ENCODE measurements at regions not wholly inside any gene's neighbourhood (a gene's known extent, or its start where the extent isn't known, plus 50 kb on each side); places are given as distances from the start of the nearest gene placed in this dataset.
"Not testable (repeated sequence)": the region's sequence is repeated elsewhere in the genome, so short reads cannot be mapped to it uniquely, and the experiment has no call there.

GRCh38 chr1:221981461-221981860, 239.6 kb upstream of the DUSP10 start:
- no peak for DNase-seq

- DNase-seq = no peak
Measured at GRCh38 chr1:221979444-221980032, 237.6 kb upstream of the DUSP10 start.

- DNase-seq = not testable (repeated sequence)
Measured at GRCh38 chr1:221978631-221979334, 236.9 kb upstream of the DUSP10 start.

GRCh38 chr1:221973787-221974186, 231.9 kb upstream of the DUSP10 start:
- DNase-seq = not testable (repeated sequence)

- DNase-seq = no peak
Measured at GRCh38 chr1:221972276-221973235, 230.7 kb upstream of the DUSP10 start.

- DNase-seq = not testable (repeated sequence)
Measured at GRCh38 chr1:221971035-221971434, 229.1 kb upstream of the DUSP10 start.

- not testable (repeated sequence) for DNase-seq
Measured at GRCh38 chr1:221969298-221969858, 227.5 kb upstream of the DUSP10 start.

- DNase-seq = not testable (repeated sequence)
Measured at GRCh38 chr1:221967538-221967937, 225.6 kb upstream of the DUSP10 start.

GRCh38 chr1:221966888-221967287, 225.0 kb upstream of the DUSP10 start:
- not testable (repeated sequence) for DNase-seq

GRCh38 chr1:221965891-221966290, 224.0 kb upstream of the DUSP10 start:
- not testable (repeated sequence) for DNase-seq

GRCh38 chr1:221965252-221965651, 223.4 kb upstream of the DUSP10 start:
- no peak for DNase-seq

- DNase-seq = no peak
Measured at GRCh38 chr1:221963742-221964141, 221.9 kb upstream of the DUSP10 start.

GRCh38 chr1:221962385-221962784, 220.5 kb upstream of the DUSP10 start:
- DNase-seq = no peak

GRCh38 chr1:221961532-221962292, 219.8 kb upstream of the DUSP10 start:
- peak; percentile 1 for DNase-seq

- DNase-seq = not testable (repeated sequence)
Measured at GRCh38 chr1:221958161-221958562, 216.3 kb upstream of the DUSP10 start.

GRCh38 chr1:221957350-221957749, 215.5 kb upstream of the DUSP10 start:
- DNase-seq = not testable (repeated sequence)

- no peak for DNase-seq
Measured at GRCh38 chr1:221949996-221950395, 208.1 kb upstream of the DUSP10 start.

- no peak for DNase-seq
Measured at GRCh38 chr1:221948459-221948858, 206.6 kb upstream of the DUSP10 start.

GRCh38 chr1:221947731-221948130, 205.8 kb upstream of the DUSP10 start:
- no peak for DNase-seq

GRCh38 chr1:221946768-221947167, 204.9 kb upstream of the DUSP10 start:
- no peak for DNase-seq

- no peak for DNase-seq
Measured at GRCh38 chr1:221945669-221946068, 203.8 kb upstream of the DUSP10 start.

- DNase-seq = no peak
Measured at GRCh38 chr1:221944247-221944870, 202.5 kb upstream of the DUSP10 start.

All from activated CD4-positive, alpha-beta T cell treated with anti-CD3 and anti-CD28 coated beads, Interleukin-2, amount 50 U/mL, for 1 hour (primary cell).